Liver (tissue), 2 donors: ENCODE measurements at regions not wholly inside any gene's neighbourhood (a gene's known extent, or its start where the extent isn't known, plus 50 kb on each side); places are given as distances from the start of the nearest gene placed in this dataset.

Source experiments
- CTCF ChIP-seq: fragments of 150-350 bp; IDR thresholded peaks from 2 replicates; pipeline ENCODE4 v1.5.1; 2017; ENCODE audit warnings: improper control_type of control experiment, low read depth, low read length; ENCODE audit not compliant: missing input control
- MAX ChIP-seq: IDR thresholded peaks from 2 replicates; pipeline ENCODE4 v1.6.1; 2016; ENCODE audit warnings: antibody characterized with exemption
- donor health status: healthy.

- TF ChIP-seq MAX: no peak
- TF ChIP-seq CTCF: no peak
Measured at GRCh38 chr2:67286981-67287759, 110.0 kb upstream of the ETAA1 start.
